Heart left ventricle (tissue), 16 donors: ENCODE measurements at regions not wholly inside any gene's neighbourhood (a gene's known extent, or its start where the extent isn't known, plus 50 kb on each side); places are given as distances from the start of the nearest gene placed in this dataset.

Experiments
- ATAC-seq, 4 donors: fragments of 200-7000 bp; cut with Tn5 transposase; one replicate each; pipeline ENCODE4 v1.9.1; 2020 to 2022; ENCODE audit warnings: moderate library complexity in 4 of 4, mild to moderate bottlenecking in 3 of 4, moderate number of reproducible peaks in 1 of 4
- DNase-seq, 5 donors: peaks; one replicate each; pipeline ENCODE4 v3.0.0-alpha.2; 2020
- H3K27ac ChIP-seq, 12 donors: fragments of 200-600 bp; sonication (generic) in 4 of 12; one replicate each; pipeline versions ENCODE4 v1.5.0 to v1.8.0; 2016 to 2022; ENCODE audit warnings: mild to moderate bottlenecking in 2 of 12
- H3K27me3 ChIP-seq, 9 donors: fragments of 200-600 bp; sonication (generic) in 2 of 9; one replicate each; pipeline versions ENCODE4 v1.5.1 to v1.8.0; 2016 to 2022; ENCODE audit warnings: mild to moderate bottlenecking in 3 of 9
- H3K36me3 ChIP-seq, 9 donors: fragments of 200-600 bp; sonication (generic) in 2 of 9; one replicate each; pipeline versions ENCODE4 v1.5.0 to v1.8.0; 2018 to 2022; ENCODE audit warnings: mild to moderate bottlenecking in 2 of 9
- H3K4me1 ChIP-seq, 12 donors: fragments of 200-600 bp; sonication (generic) in 4 of 12; one replicate each; pipeline versions ENCODE4 v1.5.0 to v1.8.0; 2016 to 2022; ENCODE audit warnings: mild to moderate bottlenecking in 3 of 12
- H3K4me3 ChIP-seq, 12 donors: fragments of 200-600 bp; sonication (generic) in 4 of 12; one replicate each; pipeline versions ENCODE4 v1.5.0 to v1.8.0; 2017 to 2022; ENCODE audit warnings: mild to moderate bottlenecking in 9 of 12, moderate library complexity in 4 of 12
- H3K9me3 ChIP-seq, 12 donors: fragments of 200-600 bp; sonication (generic) in 4 of 12; one replicate each; pipeline versions ENCODE4 v1.5.0 to v1.8.0; 2016 to 2022; ENCODE audit warnings: mild to moderate bottlenecking in 1 of 12
- POLR2A ChIP-seq, 2 donors: fragments of 450-650 bp; IDR thresholded peaks; one replicate each; pipeline ENCODE4 v1.6.1; 2017; ENCODE audit warnings: antibody characterized with exemption in 2 of 2, mild to moderate bottlenecking in 2 of 2, moderate library complexity in 2 of 2
- WGBS, 4 donors: extraction: QIAGEN DNeasy Blood & Tissue Kit in 2 of 4; methylation state at CpG; one replicate each; pipeline versions ENCODE4 v1.1.5 to v1.1.7; 2013 to 2018; 5-methylcytosine and 5-hydroxymethylcytosine counted together
- intact Hi-C, 10 donors: fragments of 100-400 bp; cut with DNase I; formaldehyde crosslinking; loops; one replicate each; pipeline versions ENCODE4 v1.11.1 to v1.14.2; 2022
- TF ChIP-seq, protein P1 (sequence below), 12 donors: fragments of 200-600 bp; sonication (generic) in 4 of 12; IDR thresholded peaks; one replicate each; pipeline versions ENCODE4 v1.5.0 to v1.8.0; 2018 to 2022; ENCODE audit warnings: antibody characterized with exemption in 12 of 12, mild to moderate bottlenecking in 5 of 12
- donor health status: ischemic (EF 13 %, LVEDD 7.1; RV severe dilation, severe dysfunction).
- donor health status: healthy with polysubstance abuse.
- donor health status: DM: no; HTN: yes; CAD: no.
- donor health status: DM: no; HTN: no; CAD: no.
- donor health status: ischemic (EF 25% LVEDD 6.9; RV normal size, moderate dysfunction).
- donor health status: ischemic (EF 25% LVEDD 5.7; RV mildly dilated, moderate dysfunction).
- donor health status: healthy.
- donor health status: DM: yes; HTN: yes; CAD: no.
- donor health status: ischemic (EF 35%, LVEDD 5.7; RV mildly dilated, moderate dysfunction).
- donor health status: nonischemic (EF 11% LVEDD 7.7; RV severe dilation, severe dysfunction).
- donor health status: DM: yes; HTN: yes; CAD: no.
- donor health status: PGD.
- donor health status: ischemic (EF 29% LVEDD 5.4; RV normal size, mild dysfunction).
- donor health status: nonischemic (EF 23%, LVEDD 6.1; RV moderate dilation, normal function).

- no peak for TF ChIP-seq POLR2A (IDR thresholded peaks at IDR 0.05)
- TF ChIP-seq, protein P1, sequence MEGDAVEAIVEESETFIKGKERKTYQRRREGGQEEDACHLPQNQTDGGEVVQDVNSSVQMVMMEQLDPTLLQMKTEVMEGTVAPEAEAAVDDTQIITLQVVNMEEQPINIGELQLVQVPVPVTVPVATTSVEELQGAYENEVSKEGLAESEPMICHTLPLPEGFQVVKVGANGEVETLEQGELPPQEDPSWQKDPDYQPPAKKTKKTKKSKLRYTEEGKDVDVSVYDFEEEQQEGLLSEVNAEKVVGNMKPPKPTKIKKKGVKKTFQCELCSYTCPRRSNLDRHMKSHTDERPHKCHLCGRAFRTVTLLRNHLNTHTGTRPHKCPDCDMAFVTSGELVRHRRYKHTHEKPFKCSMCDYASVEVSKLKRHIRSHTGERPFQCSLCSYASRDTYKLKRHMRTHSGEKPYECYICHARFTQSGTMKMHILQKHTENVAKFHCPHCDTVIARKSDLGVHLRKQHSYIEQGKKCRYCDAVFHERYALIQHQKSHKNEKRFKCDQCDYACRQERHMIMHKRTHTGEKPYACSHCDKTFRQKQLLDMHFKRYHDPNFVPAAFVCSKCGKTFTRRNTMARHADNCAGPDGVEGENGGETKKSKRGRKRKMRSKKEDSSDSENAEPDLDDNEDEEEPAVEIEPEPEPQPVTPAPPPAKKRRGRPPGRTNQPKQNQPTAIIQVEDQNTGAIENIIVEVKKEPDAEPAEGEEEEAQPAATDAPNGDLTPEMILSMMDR (IDR thresholded peaks at IDR 0.05) = no peak
- Histone ChIP-seq H3K36me3 (no peaks in the 10 kb centered on the region), H3K27ac (no peak overlapping the region), H3K4me3 (no peak overlapping the region), H3K27me3 (no peaks in the 10 kb centered on the region), H3K9me3 (peaks cover 0 to 4% (median 0%) of the 10 kb centered on the region in 12 donors), H3K4me1 (no peaks in the 10 kb centered on the region)
- DNase-seq (no peak), ATAC-seq (no peak)
- intact Hi-C loops = loop anchor here in 1 of 10 donors (10.0 kb wide), 1 partner anchor 106 kb away; no protein-coding TSS in a partner anchor
- WGBS, 4 donors = 65 to 77% (median 73%) methylated on average over 2 of the region's 2 CpGs
Observed at GRCh38 chr11:30749268-30749667, 163.1 kb upstream of the MPPED2 start.

DNA sequence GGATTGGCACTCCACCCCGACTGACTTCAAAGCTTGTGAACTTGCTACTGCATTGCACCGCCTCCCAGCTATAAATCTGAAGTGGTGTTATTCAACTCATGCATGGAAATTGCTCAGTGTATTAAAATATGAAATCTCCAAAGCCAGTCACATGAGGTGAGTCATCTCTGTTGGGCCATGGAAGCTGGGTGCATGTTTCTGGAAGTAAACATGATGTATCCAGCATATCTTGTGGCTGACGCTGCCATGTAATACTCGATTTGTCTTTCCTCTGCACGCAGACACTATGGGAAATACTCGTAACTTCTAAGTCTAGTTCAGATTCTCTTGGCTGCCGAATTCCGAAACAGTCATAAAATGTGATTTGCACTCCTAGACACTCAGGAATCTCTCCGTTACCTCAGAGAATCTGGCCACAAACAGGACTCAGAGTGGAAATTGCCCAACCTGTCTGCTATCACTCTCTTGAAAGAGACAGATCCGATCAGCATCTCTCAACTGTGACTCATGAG, 154.9 kb upstream of the MPPED2 start:
- Histone ChIP-seq H3K4me3 (no peak overlapping the region), H3K27ac (no peak overlapping the region), H3K27me3 (no peaks in the 10 kb centered on the region), H3K4me1 (no peaks in the 10 kb centered on the region), H3K36me3 (no peaks in the 10 kb centered on the region), H3K9me3 (no peaks in the 10 kb centered on the region)
- intact Hi-C loops = loop anchor here in 1 of 10 donors (10.0 kb wide), 1 partner anchor 114 kb away; no protein-coding TSS in a partner anchor
- WGBS, 4 donors = 65 to 73% (median 68%) methylated on average over 10 of the region's 10 CpGs
- ATAC-seq (no peak), DNase-seq (no peak)
- no peak for TF ChIP-seq POLR2A (IDR thresholded peaks at IDR 0.05)
- TF ChIP-seq, protein P1 (IDR thresholded peaks at IDR 0.05) = no peak

- TF ChIP-seq POLR2A (IDR thresholded peaks at IDR 0.05) = no peak
- TF ChIP-seq, protein P1 (IDR thresholded peaks at IDR 0.05) = no peak
- WGBS, 4 donors = 63 to 75% (median 68%) methylated on average over 1 of the region's 1 CpG
- ATAC-seq (no peak), DNase-seq (no peak)
- H3K4me1 ChIP-seq = no peaks in the 10 kb centered on the region
- H3K36me3 ChIP-seq = no peaks in the 10 kb centered on the region
- no peak overlapping the region for H3K4me3 ChIP-seq
- no peak overlapping the region for H3K27ac ChIP-seq
- H3K9me3 ChIP-seq = no peaks in the 10 kb centered on the region
- no peaks in the 10 kb centered on the region for H3K27me3 ChIP-seq
- intact Hi-C loops = loop anchor here in 1 of 10 donors (10.0 kb wide), 1 partner anchor 115 kb away; no protein-coding TSS in a partner anchor
Observed at GRCh38 chr11:30740091-30740490, 153.9 kb upstream of the MPPED2 start.

DNA sequence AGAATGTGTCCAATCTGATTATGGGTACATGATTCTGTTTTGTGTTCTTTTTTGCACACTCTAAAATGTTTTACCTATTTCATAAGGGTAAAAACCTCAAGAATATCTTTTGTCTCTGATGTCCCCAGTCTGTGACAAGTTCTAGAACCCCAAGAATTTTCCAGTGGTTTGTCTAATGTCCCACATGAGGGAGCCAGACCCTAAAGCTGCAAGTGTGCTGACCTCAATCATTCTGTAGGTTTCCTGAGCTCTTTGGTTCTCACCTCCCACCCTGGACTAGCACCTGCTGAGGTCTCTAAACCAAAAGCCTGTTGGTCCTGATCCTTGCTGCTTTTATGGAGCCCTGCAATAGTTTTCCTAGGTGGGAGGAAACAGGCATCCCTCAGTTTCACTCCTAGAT, 149.8 kb upstream of the MPPED2 start:
- H3K27me3 ChIP-seq = no peaks in the 10 kb centered on the region
- intact Hi-C loops = loop anchor here in 3 of 10 donors (10.0 kb wide), 2 partner anchors 69 to 179 kb away; no protein-coding TSS in a partner anchor
- DNase-seq = no peak
- H3K4me3 ChIP-seq = no peak overlapping the region
- H3K27ac ChIP-seq = no peak overlapping the region
- no peak for TF ChIP-seq POLR2A (IDR thresholded peaks at IDR 0.05)
- TF ChIP-seq, protein P1 (IDR thresholded peaks at IDR 0.05) = peak in 5 of 12 donors; percentile 5 to 28 (median 19)
- no peaks in the 10 kb centered on the region for H3K9me3 ChIP-seq
- no peaks in the 10 kb centered on the region for H3K4me1 ChIP-seq
- no peak for ATAC-seq
- H3K36me3 ChIP-seq = no peaks in the 10 kb centered on the region
